ENCODE measurements at regions not wholly inside any gene's neighbourhood (a gene's known extent, or its start where the extent isn't known, plus 50 kb on each side); places are given as distances from the start of the nearest gene placed in this dataset.

GRCh38 chr16:86180780-86181179, 281.8 kb downstream of the IRF8 start:
- H3K27ac ChIP-seq, result no peak overlapping the region
- no peaks in the 10 kb centered on the region for H3K36me3 ChIP-seq
- H3K9me3 ChIP-seq, result peaks cover 0 to 8% (median 0%) of the 10 kb centered on the region in 4 donors
- TF ChIP-seq CTCF (IDR thresholded peaks at IDR 0.05) (no peak), EP300 (IDR thresholded peaks at IDR 0.05) (no peak), POLR2A (IDR thresholded peaks at IDR 0.05) (no peak)
- no peaks in the 10 kb centered on the region for H3K27me3 ChIP-seq
- WGBS, 2 donors, result 95 to 98% methylated on average over 4 of the region's 4 CpGs
- no peaks in the 10 kb centered on the region for H3K4me1 ChIP-seq
- DNase-seq (ENCODE audit: low spot score in 2 of 2), result no peak
- no peak overlapping the region for H3K4me3 ChIP-seq

DNA sequence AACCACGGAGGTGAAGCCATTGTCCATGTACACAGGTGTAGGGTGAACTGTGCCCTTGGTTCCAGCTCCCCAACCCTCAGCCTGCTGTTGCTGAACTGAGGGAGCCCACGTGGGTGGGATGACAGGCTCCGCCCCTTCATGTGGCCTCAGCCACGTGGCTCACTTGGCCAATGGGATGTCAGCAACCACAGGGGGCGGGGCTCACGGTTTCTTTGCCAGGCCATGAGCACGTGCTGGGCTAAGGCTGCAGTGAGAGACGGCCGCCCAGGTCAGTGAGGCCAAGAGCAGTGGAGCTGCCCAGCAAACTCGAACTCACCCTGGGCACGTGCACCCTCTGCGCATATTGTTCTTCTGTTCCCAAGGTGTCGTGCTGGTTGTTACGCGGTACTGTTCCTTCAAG, 282.6 kb downstream of the IRF8 start:
- peaks cover 0 to 5% of the 10 kb centered on the region in 2 donors for H3K27me3 ChIP-seq

DNA sequence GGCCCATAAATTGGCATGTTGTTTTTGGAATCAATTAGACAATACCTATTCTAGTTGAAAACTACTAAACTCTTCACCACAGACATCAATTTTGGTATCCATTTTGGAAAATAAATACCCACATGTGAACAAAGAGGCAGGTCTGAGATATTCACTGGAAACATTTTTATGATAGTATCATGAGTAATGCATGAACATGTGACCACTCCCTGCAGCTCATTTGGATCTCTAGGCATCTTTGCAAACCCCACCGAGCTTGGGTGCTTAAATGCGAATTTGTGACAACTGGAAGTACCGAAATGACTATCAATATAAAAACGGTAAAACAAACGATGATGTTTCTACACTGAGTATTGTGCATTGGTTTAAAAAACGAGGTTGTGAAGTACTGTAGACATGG, 285.2 kb downstream of the IRF8 start:
- Histone ChIP-seq H3K36me3 (no peaks in the 10 kb centered on the region), H3K27ac (no peak overlapping the region), H3K4me3 (no peak overlapping the region), H3K4me1 (no peaks in the 10 kb centered on the region), H3K27me3 (peaks cover 0 to 7% of the 10 kb centered on the region in 2 donors), H3K9me3 (peaks cover 0 to 3% (median 0%) of the 10 kb centered on the region in 4 donors)
- DNase-seq (ENCODE audit: low spot score in 2 of 2), result no peak
- 80 to 86% methylated on average over 6 of the region's 6 CpGs for WGBS, 2 donors
- TF ChIP-seq POLR2A (IDR thresholded peaks at IDR 0.05), result no peak
- no peak for TF ChIP-seq CTCF (IDR thresholded peaks at IDR 0.05)
- TF ChIP-seq EP300 (IDR thresholded peaks at IDR 0.05), result no peak

More for the DNA sequence above, 282.6 kb downstream of the IRF8 start:
- H3K9me3 ChIP-seq, result peaks cover 0 to 8% (median 0%) of the 10 kb centered on the region in 4 donors
- H3K4me3 ChIP-seq, result no peak overlapping the region
- no peaks in the 10 kb centered on the region for H3K36me3 ChIP-seq
- WGBS, 2 donors, result 77 to 88% methylated on average over 10 to 14 of the region's 15 CpGs
- no peaks in the 10 kb centered on the region for H3K4me1 ChIP-seq
- TF ChIP-seq EP300 (IDR thresholded peaks at IDR 0.05) (no peak), CTCF (IDR thresholded peaks at IDR 0.05) (no peak), POLR2A (IDR thresholded peaks at IDR 0.05) (no peak)
- no peak for DNase-seq (ENCODE audit: low spot score in 2 of 2)
- H3K27ac ChIP-seq, result no peak overlapping the region

- H3K27ac ChIP-seq, result no peak overlapping the region
- WGBS, 2 donors, result 69 to 74% methylated on average over 6 of the region's 6 CpGs
- H3K4me1 ChIP-seq, result no peaks in the 10 kb centered on the region
- H3K27me3 ChIP-seq, result peaks cover 0 to 7% of the 10 kb centered on the region in 2 donors
- DNase-seq (ENCODE audit: low spot score in 2 of 2), result no peak
- TF ChIP-seq POLR2A (IDR thresholded peaks at IDR 0.05) (no peak), CTCF (IDR thresholded peaks at IDR 0.05) (no peak), EP300 (IDR thresholded peaks at IDR 0.05) (no peak)
- H3K4me3 ChIP-seq, result no peak overlapping the region
- no peaks in the 10 kb centered on the region for H3K36me3 ChIP-seq
- peaks cover 0 to 3% (median 0%) of the 10 kb centered on the region in 4 donors for H3K9me3 ChIP-seq
These were observed 286.1 kb downstream of the IRF8 start for GRCh38 chr16:86185089-86185488.

- WGBS, 2 donors, result 83 to 85% methylated on average over 13 of the region's 13 CpGs
- H3K36me3 ChIP-seq, result no peaks in the 10 kb centered on the region
- no peak for DNase-seq (ENCODE audit: low spot score in 2 of 2)
- H3K27ac ChIP-seq, result no peak overlapping the region
- H3K9me3 ChIP-seq, result peaks cover 0 to 3% (median 0%) of the 10 kb centered on the region in 4 donors
- H3K4me3 ChIP-seq, result no peak overlapping the region
- peaks cover 0 to 15% of the 10 kb centered on the region in 2 donors for H3K27me3 ChIP-seq
- TF ChIP-seq CTCF (IDR thresholded peaks at IDR 0.05) (no peak), POLR2A (IDR thresholded peaks at IDR 0.05) (no peak), EP300 (IDR thresholded peaks at IDR 0.05) (no peak)
- H3K4me1 ChIP-seq, result no peaks in the 10 kb centered on the region
These were observed 287.4 kb downstream of the IRF8 start for GRCh38 chr16:86186313-86186712.

Data from tibial nerve (tissue), 4 donors.